Mammary epithelial cell (primary cell): ENCODE measurements at regions not wholly inside any gene's neighbourhood (a gene's known extent, or its start where the extent isn't known, plus 50 kb on each side); places are given as distances from the start of the nearest gene placed in this dataset.
"Not testable (repeated sequence)": the region's sequence is repeated elsewhere in the genome, so short reads cannot be mapped to it uniquely, and the experiment has no call there.

Source experiments
- EZH2 ChIP-seq: IDR thresholded peaks from 2 replicates; pipeline ENCODE4 v1.6.1; 2012; ENCODE audit warnings: low read length, inconsistent platforms, borderline replicate concordance
- TF ChIP-seq, protein P1 (sequence below), 2 donors: IDR thresholded peaks in 1 of 2; conservative IDR thresholded peaks in 1 of 2; 2 replicates each; pipeline ENCODE4 v1.5.1; 2011 to 2012; ENCODE audit warnings: inconsistent platforms in 2 of 2, low read length in 2 of 2, mild to moderate bottlenecking in 2 of 2, control low read depth in 1 of 2, low read depth in 1 of 2; ENCODE audit not compliant: insufficient read depth in 1 of 2; ENCODE audit errors: extremely low read depth in 1 of 2

- TF ChIP-seq, protein P1, sequence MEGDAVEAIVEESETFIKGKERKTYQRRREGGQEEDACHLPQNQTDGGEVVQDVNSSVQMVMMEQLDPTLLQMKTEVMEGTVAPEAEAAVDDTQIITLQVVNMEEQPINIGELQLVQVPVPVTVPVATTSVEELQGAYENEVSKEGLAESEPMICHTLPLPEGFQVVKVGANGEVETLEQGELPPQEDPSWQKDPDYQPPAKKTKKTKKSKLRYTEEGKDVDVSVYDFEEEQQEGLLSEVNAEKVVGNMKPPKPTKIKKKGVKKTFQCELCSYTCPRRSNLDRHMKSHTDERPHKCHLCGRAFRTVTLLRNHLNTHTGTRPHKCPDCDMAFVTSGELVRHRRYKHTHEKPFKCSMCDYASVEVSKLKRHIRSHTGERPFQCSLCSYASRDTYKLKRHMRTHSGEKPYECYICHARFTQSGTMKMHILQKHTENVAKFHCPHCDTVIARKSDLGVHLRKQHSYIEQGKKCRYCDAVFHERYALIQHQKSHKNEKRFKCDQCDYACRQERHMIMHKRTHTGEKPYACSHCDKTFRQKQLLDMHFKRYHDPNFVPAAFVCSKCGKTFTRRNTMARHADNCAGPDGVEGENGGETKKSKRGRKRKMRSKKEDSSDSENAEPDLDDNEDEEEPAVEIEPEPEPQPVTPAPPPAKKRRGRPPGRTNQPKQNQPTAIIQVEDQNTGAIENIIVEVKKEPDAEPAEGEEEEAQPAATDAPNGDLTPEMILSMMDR (conservative IDR thresholded peaks at IDR 0.05 in 1 of 2, IDR thresholded peaks at IDR 0.05 in 1 of 2; ENCODE audit: extremely low read depth in 1 of 2, insufficient read depth in 1 of 2, low read depth in 1 of 2, low read length in 2 of 2) = not testable (repeated sequence)
- TF ChIP-seq EZH2 = not testable (repeated sequence)
Measured at GRCh38 chr6:81869749-81870508, 117.4 kb upstream of the TENT5A start.
